H9 (cell line): ENCODE measurements at regions not wholly inside any gene's neighbourhood (a gene's known extent, or its start where the extent isn't known, plus 50 kb on each side); places are given as distances from the start of the nearest gene placed in this dataset.

Source experiments
- DNase-seq: peaks from one replicate; pipeline ENCODE4 v3.0.0-alpha.2; 2017
- H2AFZ ChIP-seq: one replicate; pipeline ENCODE4 v1.6.1; 2013; ENCODE audit warnings: mild to moderate bottlenecking, low read length, control low read depth, moderate library complexity
- H2AK5ac ChIP-seq: 2 replicates; pipeline ENCODE4 v1.6.1; 2013; ENCODE audit warnings: low read length, control low read depth, mixed read lengths; ENCODE audit not compliant: insufficient read length
- H2BK120ac ChIP-seq: one replicate; pipeline ENCODE4 v1.6.1; 2013; ENCODE audit warnings: low read depth, mild to moderate bottlenecking, low read length, control low read depth, inconsistent platforms; ENCODE audit not compliant: poor library complexity, severe bottlenecking
- H2BK12ac ChIP-seq: 2 replicates; pipeline ENCODE4 v1.6.1; 2013; ENCODE audit warnings: low read length, control low read depth, mixed read lengths, low read depth; ENCODE audit not compliant: insufficient read length
- H2BK15ac ChIP-seq: 2 replicates; pipeline ENCODE4 v1.6.1; 2013; ENCODE audit warnings: low read depth, low read length, control low read depth
- H2BK20ac ChIP-seq: one replicate; pipeline ENCODE4 v1.6.1; 2013; ENCODE audit warnings: low read depth, mild to moderate bottlenecking, low read length, control low read depth, inconsistent platforms; ENCODE audit not compliant: poor library complexity, severe bottlenecking
- H2BK5ac ChIP-seq: 2 replicates; pipeline ENCODE4 v1.6.1; 2013; ENCODE audit warnings: low read length, control low read depth, mixed read lengths; ENCODE audit not compliant: insufficient read length
- H3K14ac ChIP-seq: 2 replicates; pipeline ENCODE4 v1.6.1; 2013; ENCODE audit warnings: low read length, control low read depth; ENCODE audit not compliant: insufficient read depth
- H3K18ac ChIP-seq: 2 replicates; pipeline ENCODE4 v1.6.1; 2013; ENCODE audit warnings: low read depth, mild to moderate bottlenecking, mixed read lengths, low read length, control low read depth; ENCODE audit not compliant: insufficient read length
- H3K23ac ChIP-seq: 2 replicates; pipeline ENCODE4 v1.6.1; 2013; ENCODE audit warnings: low read length, control low read depth, mixed read lengths, low read depth; ENCODE audit not compliant: insufficient read length
- H3K23me2 ChIP-seq: 2 replicates; pipeline ENCODE4 v1.6.1; 2013; ENCODE audit warnings: low read depth, mild to moderate bottlenecking, mixed read lengths, low read length, control low read depth; ENCODE audit not compliant: insufficient read length, poor library complexity, severe bottlenecking
- H3K27ac ChIP-seq: 2 replicates; pipeline ENCODE4 v1.5.1; 2013; ENCODE audit warnings: low read length, control low read depth, mixed read lengths, low read depth; ENCODE audit not compliant: insufficient read length
- H3K27me3 ChIP-seq: 2 replicates; pipeline ENCODE4 v1.6.1; 2013; ENCODE audit warnings: low read length, control low read depth, inconsistent platforms; ENCODE audit not compliant: insufficient read depth
- H3K4ac ChIP-seq: 2 replicates; pipeline ENCODE4 v1.6.1; 2013; ENCODE audit warnings: low read depth, mild to moderate bottlenecking, control low read depth, inconsistent platforms, low read length, moderate library complexity
- H3K4me1 ChIP-seq: 2 replicates; pipeline ENCODE4 v1.6.1; 2013; ENCODE audit warnings: low read length, control low read depth, inconsistent platforms; ENCODE audit not compliant: insufficient read depth
- H3K4me2 ChIP-seq: 2 replicates; pipeline ENCODE4 v1.6.1; 2013; ENCODE audit warnings: low read length, control low read depth, mixed read lengths; ENCODE audit not compliant: insufficient read length, insufficient read depth
- H3K56ac ChIP-seq: 2 replicates; pipeline ENCODE4 v1.6.1; 2013; ENCODE audit warnings: low read depth, mild to moderate bottlenecking, mixed read lengths, low read length, control low read depth; ENCODE audit not compliant: insufficient read length
- H3K79me1 ChIP-seq: 2 replicates; pipeline ENCODE4 v1.6.1; 2013; ENCODE audit warnings: low read depth, mild to moderate bottlenecking, moderate library complexity, low read length, control low read depth, inconsistent platforms; ENCODE audit not compliant: insufficient read depth, poor library complexity, severe bottlenecking
- H3K79me2 ChIP-seq: 2 replicates; pipeline ENCODE4 v1.6.1; 2013; ENCODE audit warnings: low read length, control low read depth, inconsistent platforms; ENCODE audit not compliant: insufficient read depth
- H3K9ac ChIP-seq: 2 replicates; pipeline ENCODE4 v1.6.1; 2013; ENCODE audit warnings: low read length, control low read depth, mixed read lengths; ENCODE audit not compliant: insufficient read length; ENCODE audit errors: extremely low read depth
- H3K9me3 ChIP-seq: one replicate; pipeline ENCODE4 v1.6.1; 2013; ENCODE audit warnings: low read depth, low read length, inconsistent platforms; ENCODE audit not compliant: control insufficient read depth
- H3T11ph ChIP-seq: one replicate; pipeline ENCODE4 v1.6.1; 2013; ENCODE audit warnings: mild to moderate bottlenecking, low read length, control low read depth, inconsistent platforms
- H4K20me1 ChIP-seq: one replicate; pipeline ENCODE4 v1.6.1; 2013; ENCODE audit not compliant: control insufficient read depth, insufficient read length, insufficient read depth
- H4K5ac ChIP-seq: 2 replicates; pipeline ENCODE4 v1.6.1; 2013; ENCODE audit warnings: low read depth, mild to moderate bottlenecking, mixed read lengths, low read length, control low read depth; ENCODE audit not compliant: insufficient read length
- H4K8ac ChIP-seq: replicated peaks from 2 replicates; pipeline ENCODE4 v1.6.1; 2013; ENCODE audit warnings: low read length, control low read depth, mixed read lengths, low read depth; ENCODE audit not compliant: insufficient read length
- H4K91ac ChIP-seq: 2 replicates; pipeline ENCODE4 v1.6.1; 2013; ENCODE audit warnings: low read depth, mild to moderate bottlenecking, moderate library complexity, mixed read lengths, low read length, control low read depth; ENCODE audit not compliant: insufficient read length
- H3K27ac Mint-ChIP-seq, 3 experiments: 2 replicates in 2 of 3; 3 replicates in 1 of 3; pipeline ENCODE4 v1.8.0; 2020 to 2021; ENCODE audit warnings: mixed read lengths in 3 of 3, mild to moderate bottlenecking in 1 of 3, moderate library complexity in 1 of 3
- H3K27me3 Mint-ChIP-seq: 2 replicates; pipeline ENCODE4 v1.8.0; 2021; ENCODE audit warnings: low read depth, mild to moderate bottlenecking, moderate library complexity, mixed read lengths
- H3K36me3 Mint-ChIP-seq, 3 experiments: 2 replicates in 2 of 3; 3 replicates in 1 of 3; pipeline ENCODE4 v1.8.0; 2020 to 2021; ENCODE audit warnings: low read depth in 3 of 3, mixed read lengths in 3 of 3; ENCODE audit not compliant: insufficient read depth in 1 of 3
- H3K4me1 Mint-ChIP-seq, 2 experiments: 2 replicates each; pipeline ENCODE4 v1.8.0; 2020; ENCODE audit warnings: mixed read lengths in 2 of 2
- H3K4me3 Mint-ChIP-seq, 2 experiments: 2 replicates in 1 of 2; 3 replicates in 1 of 2; pipeline ENCODE4 v1.8.0; 2020 to 2021; ENCODE audit warnings: mild to moderate bottlenecking in 2 of 2, mixed read lengths in 2 of 2, moderate library complexity in 1 of 2
- H3K9me3 Mint-ChIP-seq, 2 experiments: 2 replicates in 1 of 2; 3 replicates in 1 of 2; pipeline ENCODE4 v1.8.0; 2020; ENCODE audit warnings: mild to moderate bottlenecking in 2 of 2, mixed read lengths in 2 of 2, moderate library complexity in 1 of 2
- WGBS: extraction: QIAGEN DNeasy Blood & Tissue Kit; methylation state at CpG from one replicate; pipeline ENCODE4 v1.1.7; 2013; ENCODE audit warnings: missing lambda C conversion rate, low lambda C conversion rate, mixed read lengths; ENCODE audit not compliant: insufficient read length; ENCODE audit errors: extremely low coverage; 5-methylcytosine and 5-hydroxymethylcytosine counted together
- TF ChIP-seq, protein P1 (sequence below): fragments of 200-600 bp; sonication (generic); conservative IDR thresholded peaks from 3 replicates; pipeline ENCODE4 v1.8.0; 2021; ENCODE audit warnings: antibody characterized with exemption, mild to moderate bottlenecking

DNA sequence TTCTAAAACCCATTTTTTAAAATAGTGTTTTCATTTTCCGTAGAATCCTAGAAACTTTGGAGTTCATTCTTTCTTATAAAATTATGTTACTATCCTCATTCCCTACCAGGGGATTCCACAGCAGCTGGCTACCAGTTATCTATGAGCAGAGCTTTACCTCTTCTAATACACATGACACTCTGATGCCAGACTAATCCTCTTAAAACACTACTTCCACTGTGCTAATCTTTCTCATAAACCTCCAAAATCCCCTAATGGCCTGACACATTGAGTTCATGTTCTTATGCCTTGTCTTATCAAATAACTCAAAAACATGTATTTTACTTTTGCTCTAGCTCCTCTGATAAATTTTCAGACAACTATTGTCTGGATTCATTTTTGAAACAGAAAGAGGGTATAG, 633.6 kb upstream of the FTMT start:
- H3K18ac ChIP-seq = no peak overlapping the region
- no peak overlapping the region for H2BK12ac ChIP-seq
- H4K20me1 ChIP-seq = no peaks in the 10 kb centered on the region
- no peaks in the 10 kb centered on the region for H3K23me2 ChIP-seq
- no peak overlapping the region for H3K14ac ChIP-seq
- no peak overlapping the region for H3K4me2 ChIP-seq
- H3K9me3 ChIP-seq = no peaks in the 10 kb centered on the region
- no peak overlapping the region for H3K23ac ChIP-seq
- no peaks in the 10 kb centered on the region for H3K79me1 ChIP-seq
- no peak overlapping the region for H4K5ac ChIP-seq
- H2BK120ac ChIP-seq = no peak overlapping the region
- no peak overlapping the region for H2BK5ac ChIP-seq
- H3K4ac ChIP-seq = no peak overlapping the region
- Mint-ChIP-seq H3K36me3 (no peaks in the 10 kb centered on the region), H3K4me3 (no peak overlapping the region), H3K4me1 (no peaks in the 10 kb centered on the region; a peak in 1 of 4 replicates), H3K27me3 (0 out of 2 replicates have a peak, but pooled peaks cover 1% of the 10 kb centered on the region), H3K27ac (no peak overlapping the region; a peak in 1 of 7 replicates), H3K9me3 (no peaks in the 10 kb centered on the region; a peak in 1 of 5 replicates)
- H3K4me1 ChIP-seq = no peaks in the 10 kb centered on the region
- no peak overlapping the region for H2AFZ ChIP-seq
- no peak overlapping the region for H4K8ac ChIP-seq
- no peak overlapping the region for H2AK5ac ChIP-seq
- no peak overlapping the region for H3K27ac ChIP-seq
- H2BK20ac ChIP-seq = no peak overlapping the region
- H3T11ph ChIP-seq = no peak overlapping the region
- no peak overlapping the region for H3K9ac ChIP-seq
- H3K56ac ChIP-seq = no peak overlapping the region
- TF ChIP-seq, protein P1, sequence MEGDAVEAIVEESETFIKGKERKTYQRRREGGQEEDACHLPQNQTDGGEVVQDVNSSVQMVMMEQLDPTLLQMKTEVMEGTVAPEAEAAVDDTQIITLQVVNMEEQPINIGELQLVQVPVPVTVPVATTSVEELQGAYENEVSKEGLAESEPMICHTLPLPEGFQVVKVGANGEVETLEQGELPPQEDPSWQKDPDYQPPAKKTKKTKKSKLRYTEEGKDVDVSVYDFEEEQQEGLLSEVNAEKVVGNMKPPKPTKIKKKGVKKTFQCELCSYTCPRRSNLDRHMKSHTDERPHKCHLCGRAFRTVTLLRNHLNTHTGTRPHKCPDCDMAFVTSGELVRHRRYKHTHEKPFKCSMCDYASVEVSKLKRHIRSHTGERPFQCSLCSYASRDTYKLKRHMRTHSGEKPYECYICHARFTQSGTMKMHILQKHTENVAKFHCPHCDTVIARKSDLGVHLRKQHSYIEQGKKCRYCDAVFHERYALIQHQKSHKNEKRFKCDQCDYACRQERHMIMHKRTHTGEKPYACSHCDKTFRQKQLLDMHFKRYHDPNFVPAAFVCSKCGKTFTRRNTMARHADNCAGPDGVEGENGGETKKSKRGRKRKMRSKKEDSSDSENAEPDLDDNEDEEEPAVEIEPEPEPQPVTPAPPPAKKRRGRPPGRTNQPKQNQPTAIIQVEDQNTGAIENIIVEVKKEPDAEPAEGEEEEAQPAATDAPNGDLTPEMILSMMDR = no peak
- no peaks in the 10 kb centered on the region for H3K27me3 ChIP-seq
- no peak overlapping the region for H2BK15ac ChIP-seq
- no peaks in the 10 kb centered on the region for H3K79me2 ChIP-seq
- H4K91ac ChIP-seq = no peak overlapping the region
- no peak for DNase-seq
- WGBS = no CpG with 5 or more reads among the region's 1 CpG
